ENCODE measurements at regions not wholly inside any gene's neighbourhood (a gene's known extent, or its start where the extent isn't known, plus 50 kb on each side); places are given as distances from the start of the nearest gene placed in this dataset.
"Not testable (repeated sequence)": the region's sequence is repeated elsewhere in the genome, so short reads cannot be mapped to it uniquely, and the experiment has no call there.

- not testable (repeated sequence) for H3K4me1 Mint-ChIP-seq, H3K27me3 Mint-ChIP-seq, H3K4me3 Mint-ChIP-seq, H3K36me3 Mint-ChIP-seq, H3K27ac Mint-ChIP-seq
- H3K9me3 Mint-ChIP-seq: peaks cover 0 to 16% (median 4%) of the 10 kb centered on the region in 3 donors
These were observed 414.7 kb upstream of the NPAP1 start for GRCh38 chr15:24260854-24261253.

- not testable (repeated sequence) for H3K4me1 Mint-ChIP-seq, H3K36me3 Mint-ChIP-seq, H3K27me3 Mint-ChIP-seq, H3K4me3 Mint-ChIP-seq, H3K27ac Mint-ChIP-seq
- peaks cover 2 to 11% (median 6%) of the 10 kb centered on the region in 3 donors for H3K9me3 Mint-ChIP-seq
These were observed 406.9 kb upstream of the NPAP1 start for GRCh38 chr15:24268536-24269165.

- Mint-ChIP-seq H3K27me3 (no peaks in the 10 kb centered on the region), H3K36me3 (no peaks in the 10 kb centered on the region), H3K27ac (no peak overlapping the region), H3K9me3 (peaks cover 2 to 11% (median 5%) of the 10 kb centered on the region in 3 donors), H3K4me1 (no peaks in the 10 kb centered on the region), H3K4me3 (no peak overlapping the region)
These were observed 406.4 kb upstream of the NPAP1 start for GRCh38 chr15:24269166-24269571.

- Mint-ChIP-seq H3K4me3 (no peak overlapping the region), H3K9me3 (peaks cover 2 to 11% (median 5%) of the 10 kb centered on the region in 3 donors), H3K27me3 (no peaks in the 10 kb centered on the region), H3K4me1 (no peaks in the 10 kb centered on the region), H3K36me3 (no peaks in the 10 kb centered on the region), H3K27ac (no peak overlapping the region)
These were observed 405.7 kb upstream of the NPAP1 start for GRCh38 chr15:24269923-24270322.

- H3K27me3 Mint-ChIP-seq, H3K4me1 Mint-ChIP-seq, H3K27ac Mint-ChIP-seq, H3K36me3 Mint-ChIP-seq, H3K4me3 Mint-ChIP-seq: not testable (repeated sequence)
- H3K9me3 Mint-ChIP-seq: peaks cover 0 to 11% (median 5%) of the 10 kb centered on the region in 3 donors
These were observed 403.9 kb upstream of the NPAP1 start for GRCh38 chr15:24271496-24272244.

GRCh38 chr15:24292837-24293236 lies 382.7 kb upstream of the NPAP1 start:
- Mint-ChIP-seq H3K36me3 (peaks cover 2% of the 10 kb centered on the region), H3K4me1 (no peaks in the 10 kb centered on the region), H3K9me3 (peaks cover 0 to 4% (median under 1%) of the 10 kb centered on the region in 3 donors), H3K27me3 (no peaks in the 10 kb centered on the region), H3K27ac (no peak overlapping the region), H3K4me3 (no peak overlapping the region)

- H3K4me3 Mint-ChIP-seq, H3K4me1 Mint-ChIP-seq, H3K36me3 Mint-ChIP-seq, H3K27me3 Mint-ChIP-seq, H3K27ac Mint-ChIP-seq, H3K9me3 Mint-ChIP-seq: not testable (repeated sequence)
These were observed 374.7 kb upstream of the NPAP1 start for GRCh38 chr15:24300804-24301368.

- not testable (repeated sequence) for H3K4me1 Mint-ChIP-seq, H3K27me3 Mint-ChIP-seq, H3K36me3 Mint-ChIP-seq, H3K9me3 Mint-ChIP-seq, H3K27ac Mint-ChIP-seq, H3K4me3 Mint-ChIP-seq
These were observed 373.6 kb upstream of the NPAP1 start for GRCh38 chr15:24301999-24302398.

- H3K4me1 Mint-ChIP-seq, H3K9me3 Mint-ChIP-seq, H3K36me3 Mint-ChIP-seq, H3K27me3 Mint-ChIP-seq, H3K4me3 Mint-ChIP-seq, H3K27ac Mint-ChIP-seq: not testable (repeated sequence)
These were observed 370.8 kb upstream of the NPAP1 start for GRCh38 chr15:24304747-24305146.

GRCh38 chr15:24305643-24306042 lies 369.9 kb upstream of the NPAP1 start:
- not testable (repeated sequence) for H3K4me3 Mint-ChIP-seq, H3K36me3 Mint-ChIP-seq, H3K27ac Mint-ChIP-seq, H3K27me3 Mint-ChIP-seq, H3K9me3 Mint-ChIP-seq, H3K4me1 Mint-ChIP-seq

- not testable (repeated sequence) for H3K36me3 Mint-ChIP-seq, H3K9me3 Mint-ChIP-seq, H3K4me3 Mint-ChIP-seq, H3K27ac Mint-ChIP-seq, H3K4me1 Mint-ChIP-seq, H3K27me3 Mint-ChIP-seq
These were observed 365.9 kb upstream of the NPAP1 start for GRCh38 chr15:24309700-24310099.

- not testable (repeated sequence) for H3K4me1 Mint-ChIP-seq, H3K9me3 Mint-ChIP-seq, H3K36me3 Mint-ChIP-seq, H3K27me3 Mint-ChIP-seq, H3K4me3 Mint-ChIP-seq, H3K27ac Mint-ChIP-seq
These were observed 363.9 kb upstream of the NPAP1 start for GRCh38 chr15:24311692-24312091.

GRCh38 chr15:24316326-24316725 lies 359.2 kb upstream of the NPAP1 start:
- H3K27me3 Mint-ChIP-seq, H3K4me3 Mint-ChIP-seq, H3K4me1 Mint-ChIP-seq, H3K36me3 Mint-ChIP-seq, H3K27ac Mint-ChIP-seq, H3K9me3 Mint-ChIP-seq: not testable (repeated sequence)

GRCh38 chr15:24318981-24319380 lies 356.6 kb upstream of the NPAP1 start:
- peaks cover 0 to 9% (median 0%) of the 10 kb centered on the region in 3 donors for H3K9me3 Mint-ChIP-seq
- H3K27me3 Mint-ChIP-seq: no peaks in the 10 kb centered on the region
- no peak overlapping the region for H3K4me3 Mint-ChIP-seq
- no peaks in the 10 kb centered on the region for H3K4me1 Mint-ChIP-seq
- peaks cover 4% of the 10 kb centered on the region for H3K36me3 Mint-ChIP-seq
- no peak overlapping the region for H3K27ac Mint-ChIP-seq

- not testable (repeated sequence) for H3K27ac Mint-ChIP-seq, H3K4me1 Mint-ChIP-seq, H3K27me3 Mint-ChIP-seq, H3K9me3 Mint-ChIP-seq, H3K4me3 Mint-ChIP-seq, H3K36me3 Mint-ChIP-seq
These were observed 351.5 kb upstream of the NPAP1 start for GRCh38 chr15:24324096-24324495.

- H3K9me3 Mint-ChIP-seq, H3K27me3 Mint-ChIP-seq, H3K36me3 Mint-ChIP-seq, H3K4me1 Mint-ChIP-seq, H3K27ac Mint-ChIP-seq, H3K4me3 Mint-ChIP-seq: not testable (repeated sequence)
These were observed 349.1 kb upstream of the NPAP1 start for GRCh38 chr15:24326513-24326912.
